Muscle layer of duodenum (tissue), 2 donors: ENCODE measurements at regions not wholly inside any gene's neighbourhood (a gene's known extent, or its start where the extent isn't known, plus 50 kb on each side); places are given as distances from the start of the nearest gene placed in this dataset.
"Not testable (repeated sequence)": the region's sequence is repeated elsewhere in the genome, so short reads cannot be mapped to it uniquely, and the experiment has no call there.

Experiments
- H3K27ac ChIP-seq: one replicate; pipeline ENCODE4 v1.7.0; 2013; ENCODE audit warnings: mild to moderate bottlenecking, low read length
- H3K27me3 ChIP-seq: one replicate; pipeline ENCODE4 v1.7.0; 2013; ENCODE audit warnings: low read depth, mild to moderate bottlenecking, control low read depth, low read length
- H3K36me3 ChIP-seq, 2 donors: one replicate each; pipeline ENCODE4 v1.7.0; 2013; ENCODE audit warnings: low read length in 2 of 2, control low read depth in 1 of 2, mild to moderate bottlenecking in 1 of 2; ENCODE audit not compliant: insufficient read depth in 2 of 2, control insufficient read depth in 1 of 2
- H3K4me1 ChIP-seq, 2 donors: one replicate each; pipeline ENCODE4 v1.7.0; 2013; ENCODE audit warnings: low read length in 2 of 2, mild to moderate bottlenecking in 2 of 2, control low read depth in 1 of 2, moderate library complexity in 1 of 2; ENCODE audit not compliant: insufficient read depth in 2 of 2, control insufficient read depth in 1 of 2
- H3K4me3 ChIP-seq, 2 donors: one replicate each; pipeline ENCODE4 v1.7.0; 2013; ENCODE audit warnings: low read length in 2 of 2, low read depth in 1 of 2, mild to moderate bottlenecking in 1 of 2
- H3K9me3 ChIP-seq, 2 donors: one replicate each; pipeline ENCODE4 v1.7.0; 2013; ENCODE audit warnings: low read length in 2 of 2, control low read depth in 1 of 2, mild to moderate bottlenecking in 1 of 2; ENCODE audit not compliant: control insufficient read depth in 1 of 2
- donor health status: healthy.

- no peaks in the 10 kb centered on the region for H3K9me3 ChIP-seq
- no peak overlapping the region for H3K4me3 ChIP-seq
- H3K36me3 ChIP-seq = no peaks in the 10 kb centered on the region
- no peaks in the 10 kb centered on the region for H3K27me3 ChIP-seq
- no peaks in the 10 kb centered on the region for H3K4me1 ChIP-seq
- no peak overlapping the region for H3K27ac ChIP-seq
These were observed 158.7 kb downstream of the PDCD6IP start for GRCh38 chr3:33957176-33957575.

GRCh38 chr3:33958661-33959060, 160.2 kb downstream of the PDCD6IP start:
- H3K9me3 ChIP-seq = peaks cover 0 to 4% of the 10 kb centered on the region in 2 donors
- H3K27me3 ChIP-seq = no peaks in the 10 kb centered on the region
- H3K4me3 ChIP-seq = no peak overlapping the region
- H3K27ac ChIP-seq = no peak overlapping the region
- no peaks in the 10 kb centered on the region for H3K4me1 ChIP-seq
- H3K36me3 ChIP-seq = no peaks in the 10 kb centered on the region

- no peak overlapping the region for H3K27ac ChIP-seq
- H3K27me3 ChIP-seq = no peaks in the 10 kb centered on the region
- H3K36me3 ChIP-seq = no peaks in the 10 kb centered on the region
- H3K9me3 ChIP-seq = peaks cover 0 to 6% of the 10 kb centered on the region in 2 donors
- no peaks in the 10 kb centered on the region for H3K4me1 ChIP-seq
- H3K4me3 ChIP-seq = no peak overlapping the region
These were observed 164.0 kb downstream of the PDCD6IP start for GRCh38 chr3:33962396-33962795.

GRCh38 chr3:33970180-33970579, 171.8 kb downstream of the PDCD6IP start:
- H3K9me3 ChIP-seq, H3K4me1 ChIP-seq, H3K36me3 ChIP-seq, H3K27me3 ChIP-seq, H3K27ac ChIP-seq, H3K4me3 ChIP-seq: not testable (repeated sequence)

- H3K4me1 ChIP-seq = no peaks in the 10 kb centered on the region
- H3K9me3 ChIP-seq = peaks cover 0 to 2% of the 10 kb centered on the region in 2 donors
- no peak overlapping the region for H3K27ac ChIP-seq
- H3K36me3 ChIP-seq = no peaks in the 10 kb centered on the region
- no peaks in the 10 kb centered on the region for H3K27me3 ChIP-seq
- no peak overlapping the region for H3K4me3 ChIP-seq
These were observed 172.6 kb downstream of the PDCD6IP start for GRCh38 chr3:33971055-33971454.

- no peaks in the 10 kb centered on the region for H3K27me3 ChIP-seq
- no peak overlapping the region for H3K27ac ChIP-seq
- H3K9me3 ChIP-seq = peaks cover 0 to 4% of the 10 kb centered on the region in 2 donors
- no peak overlapping the region for H3K4me3 ChIP-seq
- H3K36me3 ChIP-seq = no peaks in the 10 kb centered on the region
- H3K4me1 ChIP-seq = no peaks in the 10 kb centered on the region
These were observed 177.0 kb downstream of the PDCD6IP start for GRCh38 chr3:33975463-33975862.

- Histone ChIP-seq H3K4me1 (no peaks in the 10 kb centered on the region), H3K4me3 (no peak overlapping the region), H3K9me3 (peaks cover 0 to 4% of the 10 kb centered on the region in 2 donors), H3K27me3 (no peaks in the 10 kb centered on the region), H3K36me3 (no peaks in the 10 kb centered on the region), H3K27ac (no peak overlapping the region)
These were observed 178.8 kb downstream of the PDCD6IP start for GRCh38 chr3:33977227-33977626.

- Histone ChIP-seq H3K4me1 (no peaks in the 10 kb centered on the region), H3K27ac (no peak overlapping the region), H3K9me3 (peaks cover 0 to 7% of the 10 kb centered on the region in 2 donors), H3K27me3 (no peaks in the 10 kb centered on the region), H3K36me3 (no peaks in the 10 kb centered on the region), H3K4me3 (no peak overlapping the region)
These were observed 181.8 kb downstream of the PDCD6IP start for GRCh38 chr3:33980252-33980651.

GRCh38 chr3:33982269-33982798, 183.9 kb downstream of the PDCD6IP start:
- H3K9me3 ChIP-seq = peaks cover 0 to 3% of the 10 kb centered on the region in 2 donors
- H3K27me3 ChIP-seq = no peaks in the 10 kb centered on the region
- H3K4me1 ChIP-seq = no peaks in the 10 kb centered on the region
- H3K4me3 ChIP-seq = no peak overlapping the region
- H3K27ac ChIP-seq = no peak overlapping the region
- no peaks in the 10 kb centered on the region for H3K36me3 ChIP-seq

- H3K4me1 ChIP-seq, H3K9me3 ChIP-seq, H3K4me3 ChIP-seq, H3K36me3 ChIP-seq, H3K27me3 ChIP-seq, H3K27ac ChIP-seq: not testable (repeated sequence)
These were observed 184.5 kb downstream of the PDCD6IP start for GRCh38 chr3:33982949-33983348.

GRCh38 chr3:33989229-33989628, 190.8 kb downstream of the PDCD6IP start:
- H3K9me3 ChIP-seq = peaks cover 0 to 3% of the 10 kb centered on the region in 2 donors
- H3K4me3 ChIP-seq = no peak overlapping the region
- no peak overlapping the region for H3K27ac ChIP-seq
- no peaks in the 10 kb centered on the region for H3K36me3 ChIP-seq
- no peaks in the 10 kb centered on the region for H3K27me3 ChIP-seq
- H3K4me1 ChIP-seq = no peaks in the 10 kb centered on the region

GRCh38 chr3:33991673-33992072, 193.2 kb downstream of the PDCD6IP start:
- Histone ChIP-seq H3K9me3 (no peaks in the 10 kb centered on the region), H3K4me3 (no peak overlapping the region), H3K4me1 (no peaks in the 10 kb centered on the region), H3K27ac (no peak overlapping the region), H3K27me3 (no peaks in the 10 kb centered on the region), H3K36me3 (no peaks in the 10 kb centered on the region)
